Spleen (tissue), 11 donors: ENCODE measurements at regions not wholly inside any gene's neighbourhood (a gene's known extent, or its start where the extent isn't known, plus 50 kb on each side); places are given as distances from the start of the nearest gene placed in this dataset.
A peak's percentile ranks its signal among the peaks of the same experiment; 100 is the strongest.

ENCODE experiments used
- DNase-seq: peaks from one replicate; pipeline ENCODE4 v3.0.0-alpha.2; 2020
- H3K27ac ChIP-seq, 8 donors: fragments of 200-600 bp; sonication (generic) in 7 of 8; 1 replicate in 4 of 8; 2 replicates in 4 of 8; pipeline versions ENCODE4 v1.5.0 to v1.8.0; 2016 to 2021; ENCODE audit warnings: inconsistent platforms in 4 of 8, mild to moderate bottlenecking in 4 of 8, moderate library complexity in 1 of 8
- H3K27me3 ChIP-seq, 7 donors: fragments of 200-600 bp; sonication (generic) in 6 of 7; replicated peaks in 1 of 7; 1 replicate in 4 of 7; 2 replicates in 3 of 7; pipeline versions ENCODE4 v1.5.0 to v1.8.0; 2016 to 2021; ENCODE audit warnings: inconsistent platforms in 3 of 7, mild to moderate bottlenecking in 1 of 7
- H3K36me3 ChIP-seq, 6 donors: fragments of 200-600 bp; sonication (generic) in 5 of 6; 1 replicate in 4 of 6; 2 replicates in 2 of 6; pipeline versions ENCODE4 v1.5.0 to v1.8.0; 2016 to 2021; ENCODE audit warnings: inconsistent platforms in 2 of 6
- H3K4me1 ChIP-seq, 6 donors: fragments of 200-600 bp; sonication (generic) in 5 of 6; 1 replicate in 3 of 6; 2 replicates in 3 of 6; pipeline versions ENCODE4 v1.5.0 to v1.8.0; 2016 to 2021; ENCODE audit warnings: inconsistent platforms in 3 of 6
- H3K4me3 ChIP-seq, 8 donors: fragments of 200-600 bp; sonication (generic) in 7 of 8; 1 replicate in 4 of 8; 2 replicates in 4 of 8; pipeline versions ENCODE4 v1.5.0 to v1.8.0; 2016 to 2021; ENCODE audit warnings: inconsistent platforms in 4 of 8, mild to moderate bottlenecking in 4 of 8, moderate library complexity in 2 of 8
- H3K9me3 ChIP-seq, 8 donors: fragments of 200-600 bp; sonication (generic) in 7 of 8; 1 replicate in 4 of 8; 2 replicates in 4 of 8; pipeline versions ENCODE4 v1.5.0 to v1.8.0; 2016 to 2021; ENCODE audit warnings: inconsistent platforms in 4 of 8
- CTCF ChIP-seq, 11 experiments: fragments of 200-600 bp in 7 of 11; fragments of 450-650 bp in 4 of 11; sonication (generic) in 4 of 11; IDR thresholded peaks in 8 of 11; conservative IDR thresholded peaks in 3 of 11; 1 replicate in 7 of 11; 2 replicates in 4 of 11; pipeline versions ENCODE4 v1.4.0 to v1.8.0; 2016 to 2021; ENCODE audit warnings: antibody characterized with exemption in 11 of 11, inconsistent platforms in 4 of 11, mild to moderate bottlenecking in 1 of 11
- POLR2A ChIP-seq, 3 donors: fragments of 450-650 bp; IDR thresholded peaks; one replicate each; pipeline ENCODE4 v1.5.1; 2017; ENCODE audit warnings: antibody characterized with exemption in 3 of 3, mild to moderate bottlenecking in 1 of 3
- POLR2AphosphoS5 ChIP-seq, 3 donors: sonication (generic); formaldehyde crosslinking; IDR thresholded peaks; one replicate each; pipeline ENCODE4 v1.5.1; 2017; ENCODE audit warnings: antibody characterized with exemption in 3 of 3
- WGBS, 5 donors: extraction: QIAGEN DNeasy Blood & Tissue Kit in 3 of 5; methylation state at CpG; one replicate each; pipeline versions ENCODE4 v1.1.5 to v1.1.7; 2013 to 2018; 5-methylcytosine and 5-hydroxymethylcytosine counted together
- intact Hi-C: fragments of 100-400 bp; cut with DNase I; formaldehyde crosslinking; loops from one replicate; pipeline ENCODE4 v1.15.0; 2023; ENCODE audit warnings: low total_unique reads
- donor health status: healthy with polysubstance abuse.
- donor health status: DM: no; HTN: no; CAD: no; lungs with moderate emphysema.
- donor health status: DM: no; HTN: no; CAD: no.
- donor health status: Bipolar disorder and iron deficiency.
- donor health status: healthy.
- donor health status: DM: no; HTN: no; CAD: no.
- donor health status: DM: yes; HTN: yes; CAD: no.

- no peak for DNase-seq
- peaks cover 0 to 41% (median 18%) of the 10 kb centered on the region in 6 donors for H3K4me1 ChIP-seq
- intact Hi-C loops = no loop called here
- H3K36me3 ChIP-seq = no peaks in the 10 kb centered on the region
- H3K27me3 ChIP-seq = no peaks in the 10 kb centered on the region
- H3K27ac ChIP-seq = peak overlapping the region in 1 of 8 donors; percentile 12
- H3K9me3 ChIP-seq = peaks cover 0 to 6% (median 0%) of the 10 kb centered on the region in 8 donors
- no peak overlapping the region for H3K4me3 ChIP-seq
- TF ChIP-seq CTCF (IDR thresholded peaks at IDR 0.05 in 8 of 11, conservative IDR thresholded peaks at IDR 0.05 in 3 of 11) (no peak), POLR2AphosphoS5 (IDR thresholded peaks at IDR 0.05) (no peak), POLR2A (IDR thresholded peaks at IDR 0.05) (no peak)
These were observed 121.6 kb upstream of the SPRY2 start for GRCh38 chr13:80462567-80462966.

- intact Hi-C loops = no loop called here
- no peak for TF ChIP-seq POLR2AphosphoS5 (IDR thresholded peaks at IDR 0.05)
- no peak for TF ChIP-seq POLR2A (IDR thresholded peaks at IDR 0.05)
- no peak for TF ChIP-seq CTCF (IDR thresholded peaks at IDR 0.05 in 8 of 11, conservative IDR thresholded peaks at IDR 0.05 in 3 of 11)
- H3K4me3 ChIP-seq = no peak overlapping the region
- peaks cover 0 to 6% (median 0%) of the 10 kb centered on the region in 8 donors for H3K9me3 ChIP-seq
- WGBS, 5 donors = 53 to 65% (median 59%) methylated on average over 1 of the region's 1 CpG
- peak overlapping the region in 2 of 8 donors; percentile 31 to 37 for H3K27ac ChIP-seq
- no peak for DNase-seq
- no peaks in the 10 kb centered on the region for H3K27me3 ChIP-seq
- peaks cover 0 to 41% (median 18%) of the 10 kb centered on the region in 6 donors for H3K4me1 ChIP-seq
- H3K36me3 ChIP-seq = no peaks in the 10 kb centered on the region
These were observed 121.1 kb upstream of the SPRY2 start for GRCh38 chr13:80462037-80462436.

DNA sequence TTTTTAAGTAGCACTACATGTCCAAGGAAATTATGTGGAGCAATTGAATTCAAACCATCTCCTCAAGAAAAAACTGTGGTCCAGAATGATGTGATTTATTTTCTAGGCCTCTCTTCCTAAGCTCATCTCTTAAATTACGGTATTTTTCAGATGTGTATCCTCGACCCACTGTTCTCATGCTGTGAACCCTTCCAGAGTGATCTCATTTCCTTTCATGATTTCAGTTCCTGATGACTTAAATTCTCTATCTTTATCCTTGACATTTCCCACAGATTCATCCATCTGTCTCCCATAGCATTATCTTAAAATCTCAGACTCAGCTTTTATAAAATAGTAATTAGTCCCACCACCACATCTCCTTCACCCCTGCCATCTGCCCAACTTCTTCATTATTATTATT, 117.6 kb upstream of the SPRY2 start:
- Histone ChIP-seq H3K36me3 (no peaks in the 10 kb centered on the region), H3K4me1 (peaks cover 0 to 55% (median 26%) of the 10 kb centered on the region in 6 donors), H3K4me3 (no peak overlapping the region), H3K27me3 (no peaks in the 10 kb centered on the region), H3K27ac (peak overlapping the region in 6 of 8 donors; percentile 51 to 76 (median 61)), H3K9me3 (no peaks in the 10 kb centered on the region)
- intact Hi-C loops = no loop called here
- WGBS, 5 donors = 44 to 66% (median 50%) methylated on average over 2 of the region's 2 CpGs
- DNase-seq = no peak
- TF ChIP-seq CTCF (IDR thresholded peaks at IDR 0.05 in 8 of 11, conservative IDR thresholded peaks at IDR 0.05 in 3 of 11) (no peak), POLR2A (IDR thresholded peaks at IDR 0.05) (no peak), POLR2AphosphoS5 (IDR thresholded peaks at IDR 0.05) (no peak)

DNA sequence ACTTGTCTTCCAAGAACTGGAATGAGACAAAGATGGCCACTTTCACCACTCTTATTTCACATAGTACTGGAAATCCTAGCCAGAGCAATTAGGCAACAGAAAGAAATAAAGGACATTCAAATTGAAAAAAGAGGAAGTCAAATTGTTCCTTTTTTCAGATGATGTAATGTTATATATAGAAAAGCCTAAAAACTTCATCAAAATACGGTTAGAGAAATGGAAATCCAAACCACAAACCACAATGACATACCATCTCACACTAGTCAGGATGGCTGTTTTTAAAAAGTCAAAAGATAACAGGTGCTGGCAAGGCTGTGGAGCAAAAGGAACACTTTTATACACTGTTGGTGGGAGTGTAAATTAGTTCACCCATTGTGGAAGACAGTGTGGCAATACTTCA, 113.3 kb upstream of the SPRY2 start:
- H3K27ac ChIP-seq = peak overlapping the region in 5 of 8 donors; percentile 0 to 65 (median 41)
- no peak for DNase-seq
- H3K36me3 ChIP-seq = no peaks in the 10 kb centered on the region
- TF ChIP-seq POLR2A (IDR thresholded peaks at IDR 0.05) (no peak), POLR2AphosphoS5 (IDR thresholded peaks at IDR 0.05) (no peak), CTCF (IDR thresholded peaks at IDR 0.05 in 8 of 11, conservative IDR thresholded peaks at IDR 0.05 in 3 of 11) (no peak)
- intact Hi-C loops = no loop called here
- H3K9me3 ChIP-seq = no peaks in the 10 kb centered on the region
- WGBS, 5 donors = 15 to 38% (median 21%) methylated on average over 1 of the region's 1 CpG
- H3K4me3 ChIP-seq = no peak overlapping the region
- H3K27me3 ChIP-seq = no peaks in the 10 kb centered on the region
- H3K4me1 ChIP-seq = peaks cover 0 to 55% (median 20%) of the 10 kb centered on the region in 6 donors
